Psoas muscle (tissue), 7 donors: ENCODE measurements at regions not wholly inside any gene's neighbourhood (a gene's known extent, or its start where the extent isn't known, plus 50 kb on each side); places are given as distances from the start of the nearest gene placed in this dataset.

Experiments
- ATAC-seq, 4 donors: fragments of 200-7000 bp; cut with Tn5 transposase; one replicate each; pipeline ENCODE4 v1.9.1; 2020; ENCODE audit warnings: moderate library complexity in 3 of 4, mild to moderate bottlenecking in 2 of 4
- DNase-seq, 2 donors: peaks; one replicate each; pipeline ENCODE4 v3.0.0-alpha.2; 2020
- H3K27ac ChIP-seq: fragments of 200-600 bp; one replicate; pipeline ENCODE4 v1.8.0; 2022
- H3K27me3 ChIP-seq, 3 donors: fragments of 200-600 bp in 1 of 3; one replicate each; pipeline versions ENCODE4 v1.6.1 to v1.8.0; 2013 to 2022; ENCODE audit warnings: low read length in 2 of 3, mild to moderate bottlenecking in 2 of 3, moderate library complexity in 1 of 3; ENCODE audit not compliant: insufficient read depth in 3 of 3
- H3K36me3 ChIP-seq, 2 donors: fragments of 200-600 bp in 1 of 2; one replicate each; pipeline versions ENCODE4 v1.6.1 to v1.8.0; 2013 to 2022; ENCODE audit warnings: low read depth in 1 of 2, mild to moderate bottlenecking in 1 of 2, moderate library complexity in 1 of 2; ENCODE audit not compliant: insufficient read depth in 1 of 2
- H3K4me1 ChIP-seq: fragments of 200-600 bp; one replicate; pipeline ENCODE4 v1.8.0; 2022
- H3K4me3 ChIP-seq: fragments of 200-600 bp; one replicate; pipeline ENCODE4 v1.8.0; 2022; ENCODE audit warnings: mild to moderate bottlenecking
- H3K9me3 ChIP-seq: fragments of 200-600 bp; one replicate; pipeline ENCODE4 v1.8.0; 2022
- CTCF ChIP-seq: fragments of 200-600 bp; IDR thresholded peaks from one replicate; pipeline ENCODE4 v1.8.0; 2022; ENCODE audit warnings: antibody characterized with exemption
- WGBS, 3 donors: extraction: QIAGEN DNeasy Blood & Tissue Kit; methylation state at CpG; one replicate each; pipeline versions ENCODE4 v1.1.6 to v1.1.7; 2013; 5-methylcytosine and 5-hydroxymethylcytosine counted together
- intact Hi-C, 2 donors: fragments of 100-400 bp; cut with DNase I; formaldehyde crosslinking; loops; one replicate each; pipeline versions ENCODE4 v1.11.0 to v1.14.2; 2022
- donor health status: healthy with polysubstance abuse.
- donor health status: DM: no; HTN: no; CAD: no; lungs with moderate emphysema.
- donor health status: Bipolar disorder and iron deficiency.
- donor health status: healthy.
- donor health status: DM: yes; HTN: yes; CAD: no.
- donor health status: DM: no; HTN: no; CAD: no.
- donor health status: DM: yes; HTN: yes; CAD: no.

- Histone ChIP-seq H3K36me3 (no peaks in the 10 kb centered on the region), H3K27me3 (no peaks in the 10 kb centered on the region), H3K4me1 (no peaks in the 10 kb centered on the region), H3K27ac (no peak overlapping the region), H3K9me3 (no peaks in the 10 kb centered on the region), H3K4me3 (no peak overlapping the region)
- 79 to 86% (median 85%) methylated on average over 2 of the region's 2 CpGs for WGBS, 3 donors
- intact Hi-C loops: no loop called here
- no peak for TF ChIP-seq CTCF
- DNase-seq: no peak
- peak in 2 of 4 donors; percentile 21 to 51 for ATAC-seq
Observed at GRCh38 chr5:125233944-125234343, 487.5 kb upstream of the ZNF608 start.

- no peak for DNase-seq
- Histone ChIP-seq H3K9me3 (no peaks in the 10 kb centered on the region), H3K36me3 (no peaks in the 10 kb centered on the region), H3K27me3 (no peaks in the 10 kb centered on the region), H3K27ac (no peak overlapping the region), H3K4me1 (no peaks in the 10 kb centered on the region), H3K4me3 (no peak overlapping the region)
- 41 to 47% (median 45%) methylated on average over 2 of the region's 2 CpGs for WGBS, 3 donors
- intact Hi-C loops: no loop called here
- no peak for TF ChIP-seq CTCF
- no peak for ATAC-seq
Observed at GRCh38 chr5:125236007-125236406, 489.6 kb upstream of the ZNF608 start.

GRCh38 chr5:125236981-125237380 lies 490.5 kb upstream of the ZNF608 start:
- no peak overlapping the region for H3K27ac ChIP-seq
- intact Hi-C loops: no loop called here
- H3K27me3 ChIP-seq: no peaks in the 10 kb centered on the region
- WGBS, 3 donors: 23 to 39% (median 29%) methylated on average over 1 of the region's 1 CpG
- TF ChIP-seq CTCF: no peak
- ATAC-seq: no peak
- no peaks in the 10 kb centered on the region for H3K9me3 ChIP-seq
- DNase-seq: no peak
- H3K4me3 ChIP-seq: no peak overlapping the region
- H3K4me1 ChIP-seq: no peaks in the 10 kb centered on the region
- H3K36me3 ChIP-seq: no peaks in the 10 kb centered on the region

- intact Hi-C loops: no loop called here
- H3K27me3 ChIP-seq: no peaks in the 10 kb centered on the region
- H3K4me1 ChIP-seq: no peaks in the 10 kb centered on the region
- WGBS, 3 donors: 91 to 94% (median 93%) methylated on average over 2 of the region's 2 CpGs
- H3K36me3 ChIP-seq: no peaks in the 10 kb centered on the region
- no peak for TF ChIP-seq CTCF
- no peaks in the 10 kb centered on the region for H3K9me3 ChIP-seq
- DNase-seq: no peak
- no peak for ATAC-seq
- no peak overlapping the region for H3K4me3 ChIP-seq
- no peak overlapping the region for H3K27ac ChIP-seq
Observed at GRCh38 chr5:125244531-125244930, 498.1 kb upstream of the ZNF608 start.

- H3K36me3 ChIP-seq: no peaks in the 10 kb centered on the region
- intact Hi-C loops: no loop called here
- WGBS, 3 donors: 91 to 94% (median 92%) methylated on average over 4 of the region's 4 CpGs
- no peaks in the 10 kb centered on the region for H3K9me3 ChIP-seq
- no peak overlapping the region for H3K27ac ChIP-seq
- H3K4me1 ChIP-seq: no peaks in the 10 kb centered on the region
- DNase-seq (peak in 1 of 2 donors; percentile 15), ATAC-seq (no peak)
- H3K27me3 ChIP-seq: no peaks in the 10 kb centered on the region
- no peak for TF ChIP-seq CTCF
- no peak overlapping the region for H3K4me3 ChIP-seq
Observed at GRCh38 chr5:125245216-125245615, 498.8 kb upstream of the ZNF608 start.
